Ovary (tissue), 3 donors: ENCODE measurements at regions not wholly inside any gene's neighbourhood (a gene's known extent, or its start where the extent isn't known, plus 50 kb on each side); places are given as distances from the start of the nearest gene placed in this dataset.
"Not testable (repeated sequence)": the region's sequence is repeated elsewhere in the genome, so short reads cannot be mapped to it uniquely, and the experiment has no call there.

Experiments
- CTCF ChIP-seq, 3 donors: fragments of 450-650 bp in 2 of 3; fragments of 200-600 bp in 1 of 3; IDR thresholded peaks; one replicate each; pipeline versions ENCODE4 v1.5.1 to v1.8.0; 2016 to 2022; ENCODE audit warnings: antibody characterized with exemption in 3 of 3, mild to moderate bottlenecking in 1 of 3
- EP300 ChIP-seq: sonication (generic); formaldehyde crosslinking; IDR thresholded peaks from one replicate; pipeline ENCODE4 v1.6.1; 2017; ENCODE audit warnings: antibody characterized with exemption
- POLR2A ChIP-seq: fragments of 450-650 bp; IDR thresholded peaks from one replicate; pipeline ENCODE4 v1.6.1; 2017; ENCODE audit warnings: antibody characterized with exemption, mild to moderate bottlenecking, moderate library complexity
- donor health status: DM: no; HTN: no; CAD: no.

DNA sequence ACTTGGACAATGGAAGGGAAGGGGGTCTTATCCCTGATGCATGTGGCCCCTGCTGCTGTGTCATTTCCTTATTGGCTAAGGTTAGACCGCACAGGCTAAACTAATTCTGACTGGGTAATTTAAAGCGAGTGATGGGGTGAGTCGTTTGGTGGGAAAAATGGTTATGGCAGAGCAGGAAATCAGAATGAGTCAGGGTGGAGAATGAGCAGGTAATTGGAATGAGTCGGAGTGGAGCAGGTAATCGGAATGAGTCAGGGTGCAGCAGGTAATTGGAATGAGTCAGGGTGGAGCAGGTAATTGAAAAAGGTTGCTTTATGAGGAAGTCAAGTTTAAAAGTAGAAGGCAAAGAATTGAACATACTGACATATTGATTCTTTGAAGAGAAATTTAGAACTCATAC is 901.0 kb downstream of the DSC3 start:
- not testable (repeated sequence) for TF ChIP-seq CTCF (IDR thresholded peaks at IDR 0.05); POLR2A; EP300
